Upper lobe of left lung (tissue), 6 donors: ENCODE measurements at regions not wholly inside any gene's neighbourhood (a gene's known extent, or its start where the extent isn't known, plus 50 kb on each side); places are given as distances from the start of the nearest gene placed in this dataset.

Source experiments
- ATAC-seq, 2 donors: fragments of 200-7000 bp; cut with Tn5 transposase; one replicate each; pipeline ENCODE4 v1.9.1; 2022; ENCODE audit warnings: mild to moderate bottlenecking in 2 of 2, moderate library complexity in 2 of 2; ENCODE audit not compliant: low FRiP score in 2 of 2
- DNase-seq, 2 donors: peaks; one replicate each; pipeline ENCODE4 v3.0.0-alpha.2; 2019 to 2020
- H3K27ac ChIP-seq, 4 donors: fragments of 200-600 bp; sonication (generic); one replicate each; pipeline ENCODE4 v1.5.1; 2016 to 2019
- H3K27me3 ChIP-seq, 4 donors: fragments of 200-600 bp; sonication (generic); one replicate each; pipeline ENCODE4 v1.5.1; 2017 to 2019
- H3K36me3 ChIP-seq, 4 donors: fragments of 200-600 bp; sonication (generic); one replicate each; pipeline ENCODE4 v1.5.1; 2016 to 2019
- H3K4me1 ChIP-seq, 4 donors: fragments of 200-600 bp; sonication (generic); one replicate each; pipeline ENCODE4 v1.5.1; 2018 to 2019
- H3K4me3 ChIP-seq, 4 donors: fragments of 200-600 bp; sonication (generic); one replicate each; pipeline ENCODE4 v1.5.1; 2017 to 2019; ENCODE audit warnings: mild to moderate bottlenecking in 2 of 4, moderate library complexity in 1 of 4
- H3K9me3 ChIP-seq, 4 donors: fragments of 200-600 bp; sonication (generic); one replicate each; pipeline ENCODE4 v1.5.1; 2018 to 2019
- EP300 ChIP-seq, 4 donors: sonication (generic); formaldehyde crosslinking; IDR thresholded peaks; one replicate each; pipeline ENCODE4 v1.5.1; 2017; ENCODE audit warnings: antibody characterized with exemption in 4 of 4, control low read depth in 2 of 4
- POLR2A ChIP-seq, 4 donors: fragments of 450-650 bp; IDR thresholded peaks; one replicate each; pipeline ENCODE4 v1.5.1; 2016 to 2017; ENCODE audit warnings: antibody characterized with exemption in 4 of 4, mild to moderate bottlenecking in 2 of 4
- POLR2AphosphoS5 ChIP-seq, 2 donors: sonication (generic); formaldehyde crosslinking; IDR thresholded peaks; one replicate each; pipeline ENCODE4 v1.5.1; 2017; ENCODE audit warnings: antibody characterized with exemption in 2 of 2
- WGBS, 2 donors: methylation state at CpG; one replicate each; pipeline ENCODE4 v1.1.5; 2017 to 2018; 5-methylcytosine and 5-hydroxymethylcytosine counted together
- TF ChIP-seq, protein P1 (sequence below), 6 experiments: fragments of 450-650 bp in 4 of 6; fragments of 200-600 bp in 2 of 6; sonication (generic) in 2 of 6; IDR thresholded peaks; one replicate each; pipeline ENCODE4 v1.5.1; 2016 to 2019; ENCODE audit warnings: antibody characterized with exemption in 6 of 6
- donor health status: DM: no; HTN: no; CAD: no; lungs with moderate emphysema.
- donor health status: DM: no; HTN: yes; CAD: no; lungs with severe emphysema.

- DNase-seq (no peak), ATAC-seq (no peak)
- no peaks in the 10 kb centered on the region for H3K27me3 ChIP-seq
- H3K36me3 ChIP-seq: no peaks in the 10 kb centered on the region
- no peak overlapping the region for H3K27ac ChIP-seq
- TF ChIP-seq, protein P1, sequence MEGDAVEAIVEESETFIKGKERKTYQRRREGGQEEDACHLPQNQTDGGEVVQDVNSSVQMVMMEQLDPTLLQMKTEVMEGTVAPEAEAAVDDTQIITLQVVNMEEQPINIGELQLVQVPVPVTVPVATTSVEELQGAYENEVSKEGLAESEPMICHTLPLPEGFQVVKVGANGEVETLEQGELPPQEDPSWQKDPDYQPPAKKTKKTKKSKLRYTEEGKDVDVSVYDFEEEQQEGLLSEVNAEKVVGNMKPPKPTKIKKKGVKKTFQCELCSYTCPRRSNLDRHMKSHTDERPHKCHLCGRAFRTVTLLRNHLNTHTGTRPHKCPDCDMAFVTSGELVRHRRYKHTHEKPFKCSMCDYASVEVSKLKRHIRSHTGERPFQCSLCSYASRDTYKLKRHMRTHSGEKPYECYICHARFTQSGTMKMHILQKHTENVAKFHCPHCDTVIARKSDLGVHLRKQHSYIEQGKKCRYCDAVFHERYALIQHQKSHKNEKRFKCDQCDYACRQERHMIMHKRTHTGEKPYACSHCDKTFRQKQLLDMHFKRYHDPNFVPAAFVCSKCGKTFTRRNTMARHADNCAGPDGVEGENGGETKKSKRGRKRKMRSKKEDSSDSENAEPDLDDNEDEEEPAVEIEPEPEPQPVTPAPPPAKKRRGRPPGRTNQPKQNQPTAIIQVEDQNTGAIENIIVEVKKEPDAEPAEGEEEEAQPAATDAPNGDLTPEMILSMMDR (IDR thresholded peaks at IDR 0.05): no peak
- no peak for TF ChIP-seq POLR2A (IDR thresholded peaks at IDR 0.05)
- no peak for TF ChIP-seq EP300 (IDR thresholded peaks at IDR 0.05)
- TF ChIP-seq POLR2AphosphoS5 (IDR thresholded peaks at IDR 0.05): no peak
- H3K9me3 ChIP-seq: peaks cover 0 to 4% (median 0%) of the 10 kb centered on the region in 4 donors
- WGBS, 2 donors: 81 to 85% methylated on average over 7 of the region's 7 CpGs
- H3K4me3 ChIP-seq: no peak overlapping the region
- H3K4me1 ChIP-seq: no peaks in the 10 kb centered on the region
These were observed 158.9 kb upstream of the FUT9 start for GRCh38 chr6:95856876-95857364.

DNA sequence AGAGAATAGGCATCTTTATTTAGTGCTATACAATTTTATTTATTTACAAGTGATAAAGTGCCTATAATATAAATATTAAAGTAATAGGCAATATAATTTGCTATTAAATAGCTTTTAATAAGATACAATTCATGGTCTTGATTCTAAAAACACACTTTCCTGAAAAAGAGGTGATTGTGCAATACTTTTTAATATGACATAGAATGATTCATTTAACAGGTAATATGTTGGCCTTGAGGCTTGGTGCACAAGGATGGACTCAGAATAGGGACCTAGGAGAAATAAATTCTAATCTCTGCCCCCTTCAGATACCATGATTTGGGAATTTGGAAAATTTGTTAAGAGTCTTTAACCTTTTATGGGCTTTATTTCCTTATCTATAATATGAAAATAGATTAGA is 149.9 kb upstream of the FUT9 start:
- Histone ChIP-seq H3K27me3 (no peaks in the 10 kb centered on the region), H3K4me3 (no peak overlapping the region), H3K27ac (no peak overlapping the region), H3K9me3 (no peaks in the 10 kb centered on the region), H3K36me3 (no peaks in the 10 kb centered on the region), H3K4me1 (no peaks in the 10 kb centered on the region)
- TF ChIP-seq POLR2A (IDR thresholded peaks at IDR 0.05) (no peak), EP300 (IDR thresholded peaks at IDR 0.05) (no peak), POLR2AphosphoS5 (IDR thresholded peaks at IDR 0.05) (no peak)
- TF ChIP-seq, protein P1 (IDR thresholded peaks at IDR 0.05): no peak
- DNase-seq (no peak), ATAC-seq (no peak)

DNA sequence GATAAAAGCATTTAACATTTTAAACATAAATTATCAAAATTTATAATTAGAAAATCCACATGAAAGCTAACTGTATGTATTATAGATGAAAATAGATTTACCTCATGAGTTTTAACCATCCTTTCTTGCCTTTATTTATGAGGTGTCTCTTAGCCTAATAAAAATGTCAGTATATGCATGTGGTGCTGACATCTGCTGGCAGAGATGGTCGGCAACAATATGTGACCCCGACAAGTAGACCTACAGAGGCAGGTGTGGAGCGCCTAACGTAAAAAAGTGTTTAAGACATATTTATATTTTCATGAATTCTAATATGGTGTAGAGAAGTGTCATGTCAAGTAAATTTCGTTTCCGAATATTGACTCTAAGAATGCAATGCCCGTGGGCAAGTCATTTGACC is 149.0 kb upstream of the FUT9 start:
- no peaks in the 10 kb centered on the region for H3K27me3 ChIP-seq
- TF ChIP-seq, protein P1 (IDR thresholded peaks at IDR 0.05): no peak
- TF ChIP-seq EP300 (IDR thresholded peaks at IDR 0.05) (no peak), POLR2AphosphoS5 (IDR thresholded peaks at IDR 0.05) (no peak), POLR2A (IDR thresholded peaks at IDR 0.05) (no peak)
- ATAC-seq: no peak
- no peaks in the 10 kb centered on the region for H3K9me3 ChIP-seq
- H3K4me1 ChIP-seq: no peaks in the 10 kb centered on the region
- H3K4me3 ChIP-seq: no peak overlapping the region
- H3K27ac ChIP-seq: no peak overlapping the region
- WGBS, 2 donors: 47 to 57% methylated on average over 7 of the region's 7 CpGs
- DNase-seq: no peak
- no peaks in the 10 kb centered on the region for H3K36me3 ChIP-seq

DNA sequence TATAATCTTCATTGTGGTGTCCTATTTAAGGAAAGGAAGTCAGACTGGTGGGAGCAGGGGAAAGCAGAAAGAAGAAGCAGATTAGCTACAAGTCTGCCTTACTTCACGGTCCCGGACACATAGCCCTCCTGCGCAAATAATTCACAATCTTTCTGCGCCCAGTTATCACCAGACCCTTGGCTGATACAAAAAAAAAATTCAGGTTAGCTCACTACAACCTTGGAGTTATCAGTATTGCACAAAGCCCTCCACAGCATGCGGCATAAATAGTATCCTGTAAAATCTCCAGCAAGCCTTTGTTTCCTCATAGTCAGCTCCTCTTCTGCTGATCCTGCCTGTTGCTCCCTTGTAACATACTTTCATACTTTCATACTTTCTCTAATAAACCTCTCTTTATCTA is 148.6 kb upstream of the FUT9 start:
- WGBS, 2 donors: 80 to 88% methylated on average over 5 of the region's 5 CpGs
- no peak overlapping the region for H3K27ac ChIP-seq
- DNase-seq (no peak), ATAC-seq (no peak)
- H3K4me3 ChIP-seq: no peak overlapping the region
- no peaks in the 10 kb centered on the region for H3K36me3 ChIP-seq
- H3K27me3 ChIP-seq: no peaks in the 10 kb centered on the region
- no peak for TF ChIP-seq EP300 (IDR thresholded peaks at IDR 0.05)
- no peak for TF ChIP-seq POLR2AphosphoS5 (IDR thresholded peaks at IDR 0.05)
- H3K9me3 ChIP-seq: no peaks in the 10 kb centered on the region
- H3K4me1 ChIP-seq: no peaks in the 10 kb centered on the region

DNA sequence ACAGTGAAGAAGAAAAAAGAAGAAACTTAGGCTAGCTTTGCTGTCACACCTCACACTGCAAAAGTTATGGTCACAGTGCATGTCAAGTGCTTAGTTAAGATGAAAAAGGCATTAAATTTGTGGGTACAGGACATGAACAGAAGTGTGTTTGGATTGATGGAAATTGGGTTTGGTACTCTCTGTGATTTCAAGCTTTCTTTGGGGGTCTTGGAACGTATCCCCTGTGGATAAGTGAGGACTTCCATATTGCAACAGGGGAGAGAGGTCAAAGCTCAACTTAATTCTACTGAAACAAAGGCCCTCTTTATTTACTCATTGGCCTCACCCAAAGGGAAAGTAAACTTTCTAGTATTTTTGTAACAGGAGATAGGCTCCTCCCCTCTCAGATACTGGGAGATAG is 138.3 kb upstream of the FUT9 start:
- 32 to 44% methylated on average over 1 of the region's 1 CpG for WGBS, 2 donors
- Histone ChIP-seq H3K4me1 (no peaks in the 10 kb centered on the region), H3K9me3 (no peaks in the 10 kb centered on the region), H3K4me3 (no peak overlapping the region), H3K27ac (no peak overlapping the region), H3K36me3 (no peaks in the 10 kb centered on the region), H3K27me3 (no peaks in the 10 kb centered on the region)
- no peak for TF ChIP-seq POLR2A (IDR thresholded peaks at IDR 0.05)
- no peak for TF ChIP-seq POLR2AphosphoS5 (IDR thresholded peaks at IDR 0.05)
- TF ChIP-seq, protein P1 (IDR thresholded peaks at IDR 0.05): no peak
- TF ChIP-seq EP300 (IDR thresholded peaks at IDR 0.05): no peak
- DNase-seq (no peak), ATAC-seq (no peak)
